Aorta (tissue), 5 donors: ENCODE measurements at regions not wholly inside any gene's neighbourhood (a gene's known extent, or its start where the extent isn't known, plus 50 kb on each side); places are given as distances from the start of the nearest gene placed in this dataset.

Experiments
- ATAC-seq: fragments of 200-7000 bp; cut with Tn5 transposase; one replicate; pipeline ENCODE4 v1.9.1; 2022; ENCODE audit warnings: moderate library complexity; ENCODE audit not compliant: low FRiP score
- DNase-seq, 2 donors: peaks; one replicate each; pipeline ENCODE4 v3.0.0-alpha.2; 2020
- H3K27ac ChIP-seq, 2 donors: one replicate each; pipeline ENCODE4 v1.5.1; 2013; ENCODE audit warnings: low read length in 2 of 2, mild to moderate bottlenecking in 2 of 2, moderate library complexity in 2 of 2, control low read depth in 1 of 2, inconsistent platforms in 1 of 2, low read depth in 1 of 2
- H3K27me3 ChIP-seq, 2 donors: one replicate each; pipeline ENCODE4 v1.6.1; 2013; ENCODE audit warnings: control low read depth in 1 of 2, low read length in 1 of 2, mild to moderate bottlenecking in 1 of 2, moderate library complexity in 1 of 2; ENCODE audit not compliant: insufficient read depth in 2 of 2, control insufficient read depth in 1 of 2
- H3K36me3 ChIP-seq, 2 donors: one replicate each; pipeline ENCODE4 v1.6.1; 2013; ENCODE audit warnings: control low read depth in 1 of 2, low read length in 1 of 2, mild to moderate bottlenecking in 1 of 2; ENCODE audit not compliant: insufficient read depth in 2 of 2, control insufficient read depth in 1 of 2
- H3K4me1 ChIP-seq, 2 donors: one replicate each; pipeline ENCODE4 v1.6.1; 2013; ENCODE audit warnings: low read length in 2 of 2, control low read depth in 1 of 2, mild to moderate bottlenecking in 1 of 2, moderate library complexity in 1 of 2; ENCODE audit not compliant: insufficient read depth in 2 of 2, control insufficient read depth in 1 of 2
- H3K4me3 ChIP-seq, 2 donors: one replicate each; pipeline ENCODE4 v1.5.1; 2013; ENCODE audit warnings: low read length in 2 of 2, control low read depth in 1 of 2, mild to moderate bottlenecking in 1 of 2
- H3K9me3 ChIP-seq: one replicate; pipeline ENCODE4 v1.6.1; 2013; ENCODE audit warnings: mild to moderate bottlenecking, low read length; ENCODE audit not compliant: control insufficient read depth
- WGBS, 2 donors: extraction: QIAGEN DNeasy Blood & Tissue Kit; methylation state at CpG; one replicate each; pipeline ENCODE4 v1.1.7; 2013; 5-methylcytosine and 5-hydroxymethylcytosine counted together
- intact Hi-C, 2 donors: fragments of 100-400 bp; cut with DNase I; formaldehyde crosslinking; loops; one replicate each; pipeline versions ENCODE4 v1.14.2 to v1.15.0; 2022
- donor health status: healthy with polysubstance abuse.
- donor health status: Bipolar disorder and iron deficiency.
- donor health status: DM: no; HTN: no; CAD: no.
- donor health status: DM: no; HTN: no; CAD: no.
- donor health status: DM: yes; HTN: yes; CAD: no.

- intact Hi-C loops, result no loop called here
- Histone ChIP-seq H3K27me3 (no peaks in the 10 kb centered on the region), H3K9me3 (no peaks in the 10 kb centered on the region), H3K36me3 (no peaks in the 10 kb centered on the region), H3K27ac (no peak overlapping the region), H3K4me1 (no peaks in the 10 kb centered on the region), H3K4me3 (no peak overlapping the region)
- ATAC-seq (no peak), DNase-seq (no peak)
- 79 to 82% methylated on average over 7 of the region's 7 CpGs for WGBS, 2 donors
Observed at GRCh38 chr4:181465826-181466225, 777.4 kb upstream of the TENM3 start.

GRCh38 chr4:181468451-181468850 is 774.8 kb upstream of the TENM3 start:
- no peak overlapping the region for H3K27ac ChIP-seq
- no peak for ATAC-seq
- no peak overlapping the region for H3K4me3 ChIP-seq
- H3K4me1 ChIP-seq, result no peaks in the 10 kb centered on the region
- intact Hi-C loops, result no loop called here
- WGBS, 2 donors, result 66 to 68% methylated on average over 6 of the region's 6 CpGs
- DNase-seq, result no peak
- H3K36me3 ChIP-seq, result no peaks in the 10 kb centered on the region
- H3K9me3 ChIP-seq, result no peaks in the 10 kb centered on the region
- H3K27me3 ChIP-seq, result no peaks in the 10 kb centered on the region

GRCh38 chr4:181470306-181470705 is 772.9 kb upstream of the TENM3 start:
- DNase-seq (no peak), ATAC-seq (no peak)
- 23 to 34% methylated on average over 5 of the region's 5 CpGs for WGBS, 2 donors
- intact Hi-C loops, result no loop called here
- Histone ChIP-seq H3K36me3 (no peaks in the 10 kb centered on the region), H3K27ac (no peak overlapping the region), H3K9me3 (no peaks in the 10 kb centered on the region), H3K27me3 (no peaks in the 10 kb centered on the region), H3K4me3 (no peak overlapping the region), H3K4me1 (no peaks in the 10 kb centered on the region)

- H3K27ac ChIP-seq, result no peak overlapping the region
- H3K36me3 ChIP-seq, result no peaks in the 10 kb centered on the region
- DNase-seq (no peak), ATAC-seq (no peak)
- 53 to 65% methylated on average over 3 of the region's 3 CpGs for WGBS, 2 donors
- no peaks in the 10 kb centered on the region for H3K27me3 ChIP-seq
- no peaks in the 10 kb centered on the region for H3K9me3 ChIP-seq
- intact Hi-C loops, result no loop called here
- no peaks in the 10 kb centered on the region for H3K4me1 ChIP-seq
- no peak overlapping the region for H3K4me3 ChIP-seq
Observed at GRCh38 chr4:181475359-181475758, 767.8 kb upstream of the TENM3 start.

GRCh38 chr4:181475781-181476507 is 767.3 kb upstream of the TENM3 start:
- H3K9me3 ChIP-seq, result no peaks in the 10 kb centered on the region
- no peak overlapping the region for H3K27ac ChIP-seq
- no peaks in the 10 kb centered on the region for H3K4me1 ChIP-seq
- H3K4me3 ChIP-seq, result no peak overlapping the region
- ATAC-seq, result no peak
- 22 to 27% methylated on average over 14 of the region's 14 CpGs for WGBS, 2 donors
- DNase-seq, result no peak
- intact Hi-C loops, result no loop called here
- no peaks in the 10 kb centered on the region for H3K27me3 ChIP-seq
- no peaks in the 10 kb centered on the region for H3K36me3 ChIP-seq

GRCh38 chr4:181476508-181476890 is 766.7 kb upstream of the TENM3 start:
- Histone ChIP-seq H3K36me3 (no peaks in the 10 kb centered on the region), H3K4me1 (no peaks in the 10 kb centered on the region), H3K4me3 (no peak overlapping the region), H3K9me3 (no peaks in the 10 kb centered on the region), H3K27ac (no peak overlapping the region), H3K27me3 (no peaks in the 10 kb centered on the region)
- intact Hi-C loops, result no loop called here
- ATAC-seq (no peak), DNase-seq (no peak)
- WGBS, 2 donors, result 17 to 23% methylated on average over 2 of the region's 2 CpGs

- Histone ChIP-seq H3K27me3 (no peaks in the 10 kb centered on the region), H3K36me3 (no peaks in the 10 kb centered on the region), H3K9me3 (no peaks in the 10 kb centered on the region), H3K4me3 (no peak overlapping the region), H3K27ac (no peak overlapping the region), H3K4me1 (no peaks in the 10 kb centered on the region)
- ATAC-seq (no peak), DNase-seq (no peak)
- intact Hi-C loops, result no loop called here
- WGBS, 2 donors, result 72 to 74% methylated on average over 4 of the region's 4 CpGs
Observed at GRCh38 chr4:181477591-181477990, 765.6 kb upstream of the TENM3 start.

- Histone ChIP-seq H3K27me3 (no peaks in the 10 kb centered on the region), H3K9me3 (no peaks in the 10 kb centered on the region), H3K4me3 (no peak overlapping the region), H3K4me1 (no peaks in the 10 kb centered on the region), H3K36me3 (no peaks in the 10 kb centered on the region), H3K27ac (no peak overlapping the region)
- ATAC-seq (no peak), DNase-seq (no peak)
- WGBS, 2 donors, result 32 to 48% methylated on average over 3 of the region's 3 CpGs
- intact Hi-C loops, result no loop called here
Observed at GRCh38 chr4:181478656-181479055, 764.5 kb upstream of the TENM3 start.

GRCh38 chr4:181479141-181479540 is 764.1 kb upstream of the TENM3 start:
- no peak for DNase-seq
- Histone ChIP-seq H3K27ac (no peak overlapping the region), H3K27me3 (no peaks in the 10 kb centered on the region), H3K4me3 (no peak overlapping the region), H3K4me1 (no peaks in the 10 kb centered on the region), H3K36me3 (no peaks in the 10 kb centered on the region), H3K9me3 (no peaks in the 10 kb centered on the region)
- intact Hi-C loops, result no loop called here
- WGBS, 2 donors, result 56 to 68% methylated on average over 2 of the region's 2 CpGs
- ATAC-seq, result no peak
